ENCODE measurements at regions not wholly inside any gene's neighbourhood (a gene's known extent, or its start where the extent isn't known, plus 50 kb on each side); places are given as distances from the start of the nearest gene placed in this dataset.
"Not testable (repeated sequence)": the region's sequence is repeated elsewhere in the genome, so short reads cannot be mapped to it uniquely, and the experiment has no call there.

DNA sequence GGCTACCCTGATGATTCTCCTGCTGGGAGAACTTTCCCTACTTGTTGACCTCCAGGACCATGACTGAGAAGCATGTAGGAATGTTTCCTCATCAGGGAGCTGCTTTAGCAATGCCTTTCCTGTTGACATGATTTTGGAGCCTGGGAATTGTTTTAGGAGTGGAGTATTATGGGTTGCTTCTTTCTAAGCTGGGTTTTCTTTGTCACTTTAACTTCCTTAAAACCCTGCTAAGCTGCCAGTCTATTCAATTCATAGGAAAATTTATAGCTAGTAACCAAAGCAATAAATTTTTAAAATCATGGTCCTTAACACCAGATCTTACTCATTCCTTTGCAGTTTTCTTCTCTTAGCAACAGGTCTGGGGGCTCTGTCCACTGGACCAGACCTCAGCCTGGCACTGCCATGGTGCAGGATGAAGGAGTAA is 125.6 kb upstream of the TACR1 start:
- ATAC-seq, result no peak

DNA sequence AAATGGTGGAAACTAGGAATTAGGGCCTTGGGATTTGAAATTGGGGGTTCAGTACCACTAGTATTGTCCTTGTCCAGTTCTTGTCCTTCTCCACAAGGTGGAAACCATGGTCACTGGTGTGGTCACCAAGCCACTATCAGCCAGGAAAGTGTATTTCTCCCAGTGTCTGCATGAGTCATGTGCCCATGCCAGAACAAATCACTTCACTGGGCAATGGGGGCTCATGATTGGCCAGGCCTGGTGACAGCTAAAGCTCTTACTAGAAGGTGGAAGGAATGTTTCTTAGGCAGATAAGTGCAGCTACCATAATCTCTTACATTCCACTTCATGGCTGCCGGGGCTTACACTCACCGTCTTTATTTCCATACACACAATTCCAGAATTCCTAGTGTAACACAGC is 124.8 kb upstream of the TACR1 start:
- ATAC-seq, result no peak

- no peak for ATAC-seq
These were observed 122.2 kb upstream of the TACR1 start for GRCh38 chr2:75321599-75321922.

DNA sequence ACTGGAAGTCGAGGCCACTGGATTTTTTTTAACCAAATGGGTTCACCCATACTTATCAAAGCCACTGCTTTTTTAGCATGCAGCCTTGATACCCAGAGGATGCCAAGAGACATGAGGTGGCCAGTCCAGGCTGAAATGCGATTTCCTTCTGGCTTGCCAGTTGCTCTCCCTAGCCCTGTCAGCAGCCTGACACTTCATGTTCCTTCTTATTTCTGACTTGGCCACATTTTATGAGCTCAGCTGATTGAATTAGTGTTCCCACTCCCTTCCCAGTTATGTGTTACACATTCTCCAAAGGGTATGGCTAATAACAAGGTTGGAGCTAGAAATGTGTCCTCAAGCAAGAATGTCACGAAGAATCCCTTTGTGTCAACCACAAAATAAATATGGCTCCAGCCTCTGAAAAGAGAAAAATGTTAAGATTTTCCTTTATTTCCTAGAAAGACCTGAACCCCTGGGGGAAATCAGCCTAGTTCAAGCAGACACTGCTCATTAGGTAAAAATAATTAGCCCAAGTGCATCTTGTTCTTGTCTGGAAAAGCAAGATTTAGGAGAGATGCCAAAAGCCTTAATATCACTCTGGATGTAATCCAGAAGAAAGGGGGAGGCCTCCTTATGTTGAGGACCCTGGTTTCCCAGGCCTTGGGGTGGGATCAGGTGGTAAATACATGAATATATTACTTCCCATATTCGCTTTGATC is 121.7 kb upstream of the TACR1 start:
- ATAC-seq, result no peak

- ATAC-seq, result no peak
These were observed 120.6 kb upstream of the TACR1 start for GRCh38 chr2:75319951-75320350.

GRCh38 chr2:75317802-75318201 is 118.5 kb upstream of the TACR1 start:
- no peak for ATAC-seq

DNA sequence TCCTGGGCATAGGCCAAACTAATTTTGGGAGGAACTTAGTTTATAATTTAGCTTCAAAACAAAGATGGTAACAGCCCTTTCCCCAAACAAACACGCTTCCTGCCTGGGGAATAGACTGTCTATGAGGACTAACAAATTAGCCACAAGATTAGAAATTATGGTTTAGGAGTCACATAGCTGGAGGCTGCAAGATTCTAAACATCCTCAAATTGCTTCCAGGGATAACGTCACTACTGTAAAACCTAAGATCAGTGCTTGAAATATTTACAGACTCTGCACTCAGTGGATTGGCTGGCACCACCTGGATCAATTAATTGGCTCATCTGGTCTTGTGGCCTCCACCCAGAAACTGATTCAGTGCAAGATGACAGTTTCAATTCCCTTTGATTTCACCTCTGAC is 118.0 kb upstream of the TACR1 start:
- no peak for ATAC-seq

GRCh38 chr2:75315436-75315835 is 116.1 kb upstream of the TACR1 start:
- ATAC-seq, result no peak

GRCh38 chr2:75311993-75312392 is 112.7 kb upstream of the TACR1 start:
- peak in 1 of 2 donors; percentile 36 for ATAC-seq

- ATAC-seq, result no peak
These were observed 112.2 kb upstream of the TACR1 start for GRCh38 chr2:75311521-75311920.

GRCh38 chr2:75310876-75311275 is 111.6 kb upstream of the TACR1 start:
- ATAC-seq, result no peak

DNA sequence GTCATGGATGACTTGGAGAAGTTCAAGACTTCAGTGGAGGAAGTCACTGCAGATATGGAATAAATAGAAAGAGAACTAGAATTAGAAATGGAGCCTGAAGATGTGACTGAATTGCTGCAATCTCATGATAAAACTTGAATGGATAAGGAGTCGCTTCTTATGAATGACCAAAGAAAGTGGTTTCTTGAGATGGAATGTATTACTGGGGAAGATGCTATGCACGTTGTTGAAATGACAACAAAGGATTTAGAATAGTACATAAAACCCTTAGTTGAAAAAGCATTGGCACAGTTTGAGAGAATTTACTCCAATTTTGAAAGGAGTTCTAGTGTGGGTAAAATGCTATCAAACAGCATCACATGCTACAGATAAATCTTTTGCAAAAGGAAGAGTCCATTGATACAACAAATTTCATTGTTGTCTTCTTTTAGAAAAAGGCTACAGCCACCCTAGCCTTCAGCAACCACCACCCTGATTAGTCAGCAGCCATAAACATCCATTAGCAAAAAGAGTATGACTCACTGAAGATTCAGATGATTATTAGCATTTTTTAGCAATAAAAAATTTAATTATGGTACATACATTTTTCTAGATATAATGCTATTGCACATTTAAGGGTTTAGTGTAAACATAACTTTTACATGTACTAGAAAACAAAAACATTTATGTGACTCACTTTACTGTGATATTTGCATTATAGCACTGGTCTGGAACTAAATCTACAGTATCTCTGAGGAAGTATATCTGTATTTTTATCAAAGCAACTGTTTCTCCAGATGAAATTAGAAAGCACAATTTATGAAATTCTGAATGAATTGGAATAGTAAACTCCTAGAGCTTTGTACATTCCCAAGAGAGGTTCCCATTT is 110.5 kb upstream of the TACR1 start:
- ATAC-seq, result no peak

DNA sequence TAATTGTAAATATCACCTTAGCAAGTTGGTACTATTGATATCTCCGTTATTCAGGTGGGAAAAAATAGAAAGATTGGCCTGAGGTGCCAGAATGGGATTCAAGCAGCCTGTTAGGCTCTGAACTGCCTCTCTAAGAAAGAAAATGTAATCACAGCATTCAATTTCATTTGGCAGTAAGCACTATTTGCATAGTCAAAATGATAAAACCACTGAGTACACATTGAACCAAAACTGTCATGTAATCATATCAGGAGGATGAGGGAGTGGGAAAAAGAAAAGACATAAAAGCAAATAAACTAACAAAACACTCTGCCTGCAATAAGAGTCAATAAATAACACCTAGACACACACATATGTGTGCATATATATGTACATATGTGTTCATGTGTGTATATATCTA is 103.9 kb upstream of the TACR1 start:
- ATAC-seq, result no peak

DNA sequence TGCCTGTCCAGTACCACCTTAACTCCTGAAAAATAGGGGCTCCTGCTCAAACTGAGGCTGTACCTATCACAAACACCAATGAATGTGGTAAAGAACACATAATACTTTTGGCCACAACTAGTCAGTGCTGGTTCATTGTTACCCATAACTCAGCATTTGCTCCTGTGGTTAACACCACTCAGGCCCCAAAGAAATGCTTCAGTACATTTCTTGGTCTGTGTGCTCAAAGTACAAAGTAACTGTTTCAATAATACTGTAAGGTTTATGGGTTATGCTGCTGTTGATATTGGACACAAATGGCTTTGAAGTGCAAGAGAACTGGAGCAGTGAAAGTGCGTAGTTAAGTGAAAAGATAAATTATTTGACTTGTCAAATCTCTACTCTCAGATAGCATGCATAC is 95.0 kb upstream of the TACR1 start:
- no peak for ATAC-seq

- no peak for ATAC-seq
These were observed 93.5 kb upstream of the TACR1 start for GRCh38 chr2:75292826-75293225.

- ATAC-seq, result no peak
These were observed 91.4 kb upstream of the TACR1 start for GRCh38 chr2:75290600-75291150.

DNA sequence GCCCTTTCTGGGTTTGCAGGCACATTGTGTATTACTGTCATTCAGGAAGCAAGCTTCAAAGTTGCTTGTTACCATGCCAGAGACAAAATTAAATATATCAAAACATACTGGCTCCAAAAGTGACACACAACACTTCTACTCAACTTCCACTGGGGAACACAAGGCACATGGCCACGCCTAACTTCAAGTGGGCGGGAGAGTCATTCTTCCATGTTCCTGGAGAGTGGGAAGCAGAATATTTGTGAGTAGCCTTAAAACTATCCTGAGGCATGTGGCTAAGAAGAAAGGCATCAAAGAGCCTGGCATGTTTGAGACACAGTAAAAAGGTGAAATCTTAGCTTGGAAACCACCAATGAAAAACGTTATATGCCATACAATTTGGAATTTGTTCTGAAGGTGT is 90.5 kb upstream of the TACR1 start:
- ATAC-seq, result no peak

DNA sequence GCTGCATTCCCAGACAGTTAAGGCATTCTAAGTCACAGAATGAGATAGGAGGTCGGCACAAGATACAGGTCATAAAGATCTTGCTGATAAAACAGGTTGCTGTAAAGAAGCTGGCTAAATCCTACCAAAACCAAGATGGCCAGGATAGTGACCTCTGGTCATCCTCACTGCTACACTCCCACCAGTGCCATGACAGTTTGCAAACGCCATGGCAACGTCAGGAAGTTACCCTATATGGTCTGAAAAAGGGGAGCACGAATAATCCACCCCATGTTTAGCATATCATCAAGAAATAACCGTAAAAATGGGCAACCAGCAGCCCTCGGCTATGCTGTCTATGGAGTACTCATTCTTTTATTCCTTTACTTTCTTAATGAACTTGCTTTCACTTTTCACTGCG is 89.9 kb upstream of the TACR1 start:
- not testable (repeated sequence) for ATAC-seq

DNA sequence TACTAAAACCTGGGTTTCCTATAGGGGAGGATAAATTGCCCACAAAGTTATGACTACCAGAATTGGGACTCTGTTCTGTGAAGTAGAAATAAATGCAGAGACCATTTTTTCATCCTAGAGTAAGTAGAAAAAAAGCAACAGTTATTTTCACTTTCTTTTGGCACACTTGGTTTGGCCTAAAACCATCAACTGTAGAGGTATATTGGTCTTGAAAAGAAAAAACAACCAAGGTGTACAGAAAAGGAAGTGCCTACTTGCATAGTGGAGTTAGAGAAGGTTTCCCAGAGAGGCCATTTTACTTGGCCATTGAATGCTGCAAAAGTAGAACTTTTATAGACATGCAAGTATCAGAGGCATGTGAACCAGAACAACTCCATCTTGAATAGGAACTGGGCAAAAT is 89.4 kb upstream of the TACR1 start:
- ATAC-seq, result no peak

GRCh38 chr2:75287624-75288316 is 88.5 kb upstream of the TACR1 start:
- no peak for ATAC-seq

GRCh38 chr2:75284345-75284744 is 85.0 kb upstream of the TACR1 start:
- ATAC-seq, result no peak

DNA sequence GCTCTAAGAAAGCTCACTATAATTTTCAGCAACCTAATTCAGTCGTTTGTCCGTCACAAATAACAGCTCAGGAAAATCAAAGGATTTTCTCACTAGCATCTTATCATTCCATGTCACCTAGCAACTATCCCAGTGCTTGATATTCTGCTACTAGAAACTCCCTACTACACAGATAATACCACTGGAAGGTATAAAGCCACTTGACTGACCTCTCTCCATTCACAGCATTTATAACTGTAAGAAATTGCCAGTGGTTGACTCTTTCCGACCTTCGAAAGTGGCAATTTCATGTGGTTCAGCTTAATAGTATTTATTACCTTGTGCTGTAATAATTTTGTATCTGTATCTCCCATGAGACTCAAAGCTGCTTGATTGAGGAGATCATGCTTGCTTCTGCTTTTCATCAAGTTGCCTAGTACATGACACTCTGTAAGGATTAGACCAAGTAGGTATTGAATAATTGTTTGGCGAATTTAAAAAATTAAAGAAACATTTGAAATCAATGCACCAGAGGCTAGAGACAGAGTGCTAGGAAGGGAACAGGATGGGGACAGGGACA is 79.6 kb upstream of the TACR1 start:
- ATAC-seq, result no peak

- ATAC-seq, result no peak
These were observed 79.0 kb upstream of the TACR1 start for GRCh38 chr2:75278314-75278713.

Data from activated CD4-positive, CD25-positive, alpha-beta regulatory T cell treated with anti-CD3 and anti-CD28 coated beads, Interleukin-2, amount 50 U/mL, for 24 hours (primary cell).